HepG2 (cell line): ENCODE measurements at regions not wholly inside any gene's neighbourhood (a gene's known extent, or its start where the extent isn't known, plus 50 kb on each side); places are given as distances from the start of the nearest gene placed in this dataset.

ENCODE experiments used
- BCLAF1 ChIP-seq: fragments of 450-650 bp; IDR thresholded peaks from 2 replicates; pipeline ENCODE4 v1.6.1; 2017; ENCODE audit warnings: mild to moderate bottlenecking
- CEBPB ChIP-seq: IDR thresholded peaks from 2 replicates; pipeline ENCODE4 v1.6.1; 2011; ENCODE audit warnings: low read depth, low read length, improper control_type of control experiment, borderline replicate concordance
- KDM4B ChIP-seq: sonication (generic); formaldehyde crosslinking; IDR thresholded peaks from 2 replicates; pipeline ENCODE4 v1.4.0; 2020; ENCODE audit warnings: missing genetic modification reagents
- PATZ1 ChIP-seq: sonication (generic); formaldehyde crosslinking; IDR thresholded peaks from 2 replicates; pipeline ENCODE4 v1.4.0; 2020; ENCODE audit warnings: missing genetic modification reagents
- REST ChIP-seq, 2 experiments: IDR thresholded peaks; 2 replicates each; pipeline ENCODE4 v1.6.1; 2011 to 2012; ENCODE audit warnings: low read length in 2 of 2, borderline replicate concordance in 1 of 2, low read depth in 1 of 2, mild to moderate bottlenecking in 1 of 2, moderate library complexity in 1 of 2
- SYNCRIP ChIP-seq: fragments of 200-400 bp; formaldehyde crosslinking; IDR thresholded peaks from 2 replicates; pipeline ENCODE4 v1.6.1; 2018; ENCODE audit warnings: mild to moderate bottlenecking, low read depth, low read length; ENCODE audit not compliant: insufficient read depth
- TAF1 ChIP-seq: sonication (generic); formaldehyde crosslinking; IDR thresholded peaks from 2 replicates; pipeline ENCODE4 v1.4.0; 2020; ENCODE audit warnings: missing genetic modification reagents
- USF2 ChIP-seq, 2 experiments: sonication (generic) in 1 of 2; formaldehyde crosslinking in 1 of 2; IDR thresholded peaks; 2 replicates each; pipeline versions ENCODE4 v1.5.1 to v1.6.1; 2011 to 2020; ENCODE audit warnings: borderline replicate concordance in 1 of 2, low read depth in 1 of 2, low read length in 1 of 2, mild to moderate bottlenecking in 1 of 2, missing genetic modification reagents in 1 of 2, moderate library complexity in 1 of 2
- ZNF124 ChIP-seq: sonication (generic); formaldehyde crosslinking; IDR thresholded peaks from 2 replicates; pipeline ENCODE4 v1.4.0; 2020; ENCODE audit warnings: missing genetic modification reagents
- ZNF318 ChIP-seq: sonication (generic); formaldehyde crosslinking; IDR thresholded peaks from 2 replicates; pipeline ENCODE4 v1.4.0; 2020; ENCODE audit warnings: mild to moderate bottlenecking, missing genetic modification reagents
- ZNF44 ChIP-seq: sonication (generic); formaldehyde crosslinking; IDR thresholded peaks from 2 replicates; pipeline ENCODE4 v1.5.1; 2020; ENCODE audit warnings: mild to moderate bottlenecking, missing genetic modification reagents
- ZNF501 ChIP-seq: sonication (generic); formaldehyde crosslinking; IDR thresholded peaks from 2 replicates; pipeline ENCODE4 v1.5.1; 2020; ENCODE audit warnings: mild to moderate bottlenecking, moderate library complexity, missing genetic modification reagents
- ZNF558 ChIP-seq: sonication (generic); formaldehyde crosslinking; IDR thresholded peaks from 2 replicates; pipeline ENCODE4 v1.9.0; 2022; ENCODE audit warnings: mild to moderate bottlenecking, missing genetic modification reagents, borderline replicate concordance
- ZUFSP ChIP-seq: sonication (generic); formaldehyde crosslinking; IDR thresholded peaks from 2 replicates; pipeline ENCODE4 v1.9.0; 2021; ENCODE audit warnings: missing genetic modification reagents, mild to moderate bottlenecking, borderline replicate concordance

GRCh38 chr14:71441126-71441525 lies 491.1 kb upstream of the RGS6 start:
- TF ChIP-seq REST (IDR thresholded peaks at IDR 0.05; ENCODE audit: borderline replicate concordance in 1 of 2, low read depth in 1 of 2, low read length in 2 of 2) (no peak), ZNF44 (CRISPR knock-in tag) (no peak), TAF1 (CRISPR knock-in tag) (no peak), SYNCRIP (no peak), ZNF318 (CRISPR knock-in tag) (no peak), ZUFSP (CRISPR knock-in tag) (no peak), ZNF124 (CRISPR knock-in tag) (no peak), ZNF501 (no peak), USF2 (IDR thresholded peaks at IDR 0.05; ENCODE audit: low read depth, low read length) (no peak), USF2 (CRISPR knock-in tag; IDR thresholded peaks at IDR 0.05; ENCODE audit: borderline replicate concordance) (no peak), KDM4B (CRISPR knock-in tag) (no peak), PATZ1 (no peak), CEBPB (no peak), ZNF558 (CRISPR knock-in tag) (no peak), BCLAF1 (no peak)
